SU-DHL-6 (cell line): ENCODE measurements at regions not wholly inside any gene's neighbourhood (a gene's known extent, or its start where the extent isn't known, plus 50 kb on each side); places are given as distances from the start of the nearest gene placed in this dataset.

Experiments
- CTCF ChIP-seq: fragments of 200-600 bp; sonication (generic); IDR thresholded peaks from one replicate; pipeline ENCODE4 v1.5.1; 2017; ENCODE audit warnings: antibody characterized with exemption, mild to moderate bottlenecking, low read length, moderate library complexity; ENCODE audit not compliant: insufficient read depth, poor library complexity, severe bottlenecking
- EZH2phosphoT487 ChIP-seq: fragments of 200-600 bp; sonication (generic), shearing (Covaris generic); conservative IDR thresholded peaks from 2 replicates; pipeline ENCODE4 v1.6.1; 2018; ENCODE audit warnings: mild to moderate bottlenecking, antibody characterized with exemption, low read length, moderate library complexity, mixed read lengths

- TF ChIP-seq CTCF, result no peak
- no peak for TF ChIP-seq EZH2phosphoT487
Observed at GRCh38 chr2:15763106-15763821, 171.6 kb downstream of the DDX1 start.
